ENCODE measurements at regions not wholly inside any gene's neighbourhood (a gene's known extent, or its start where the extent isn't known, plus 50 kb on each side); places are given as distances from the start of the nearest gene placed in this dataset.

- TF ChIP-seq POLR2AphosphoS5 (IDR thresholded peaks at IDR 0.05; ENCODE audit: low read depth, low read length) (no peak), POLR2A (IDR thresholded peaks at IDR 0.05; ENCODE audit: low read depth, low read length) (no peak)
Measured at GRCh38 chrX:55867708-55868107, 150.2 kb downstream of the RRAGB start.
